ENCODE measurements at regions not wholly inside any gene's neighbourhood (a gene's known extent, or its start where the extent isn't known, plus 50 kb on each side); places are given as distances from the start of the nearest gene placed in this dataset.

GRCh38 chr12:58607805-58608204, 312.5 kb downstream of the LRIG3 start:
- no peaks in the 10 kb centered on the region for H3K36me3 ChIP-seq (ENCODE audit: insufficient read depth, low read length)
- H2AFZ ChIP-seq (ENCODE audit: low read length): no peak overlapping the region
- H4K20me1 ChIP-seq (ENCODE audit: insufficient read depth, low read length): no peaks in the 10 kb centered on the region
- no peaks in the 10 kb centered on the region for H3K79me2 ChIP-seq (ENCODE audit: insufficient read depth, low read length)
- no peak overlapping the region for H3K9ac ChIP-seq (ENCODE audit: low read length)
- no peak overlapping the region for H3K27ac ChIP-seq (ENCODE audit: low read depth, low read length, poor library complexity, severe bottlenecking)
- H3F3A ChIP-seq (ENCODE audit: insufficient read depth, low read length): no peaks in the 10 kb centered on the region
- no peaks in the 10 kb centered on the region for H3K9me2 ChIP-seq (ENCODE audit: low read depth, low read length)
- TF ChIP-seq CTCF (IDR thresholded peaks at IDR 0.05; ENCODE audit: low read length) (no peak), EZH2 (IDR thresholded peaks at IDR 0.05; ENCODE audit: borderline replicate concordance, low read length) (no peak)
- no peak overlapping the region for H3K4me3 ChIP-seq (ENCODE audit: low read depth, low read length, poor library complexity, severe bottlenecking)
- no peaks in the 10 kb centered on the region for H3K4me1 ChIP-seq (ENCODE audit: insufficient read depth, low read length, severe bottlenecking)
- H3K9me3 ChIP-seq (ENCODE audit: low read length): no peaks in the 10 kb centered on the region
- H3K27me3 ChIP-seq (ENCODE audit: insufficient read depth, low read length): no peaks in the 10 kb centered on the region; the same call in 1 of the 2 replicates
- no peak overlapping the region for H3K4me2 ChIP-seq (ENCODE audit: low read length)

GRCh38 chr12:58608711-58609110, 311.6 kb downstream of the LRIG3 start:
- Histone ChIP-seq H3F3A (ENCODE audit: insufficient read depth, low read length) (no peaks in the 10 kb centered on the region), H3K9me2 (ENCODE audit: low read depth, low read length) (no peaks in the 10 kb centered on the region), H4K20me1 (ENCODE audit: insufficient read depth, low read length) (no peaks in the 10 kb centered on the region), H3K4me1 (ENCODE audit: insufficient read depth, low read length, severe bottlenecking) (no peaks in the 10 kb centered on the region), H3K36me3 (ENCODE audit: insufficient read depth, low read length) (no peaks in the 10 kb centered on the region), H3K27ac (ENCODE audit: low read depth, low read length, poor library complexity, severe bottlenecking) (no peak overlapping the region), H3K4me2 (ENCODE audit: low read length) (no peak overlapping the region), H3K79me2 (ENCODE audit: insufficient read depth, low read length) (no peaks in the 10 kb centered on the region), H2AFZ (ENCODE audit: low read length) (no peak overlapping the region), H3K9ac (ENCODE audit: low read length) (no peak overlapping the region), H3K27me3 (ENCODE audit: insufficient read depth, low read length) (no peaks in the 10 kb centered on the region; the same call in 1 of the 2 replicates), H3K4me3 (ENCODE audit: low read depth, low read length, poor library complexity, severe bottlenecking) (no peak overlapping the region), H3K9me3 (ENCODE audit: low read length) (no peaks in the 10 kb centered on the region)
- no peak for TF ChIP-seq EZH2 (IDR thresholded peaks at IDR 0.05; ENCODE audit: borderline replicate concordance, low read length)
- TF ChIP-seq CTCF (IDR thresholded peaks at IDR 0.05; ENCODE audit: low read length): no peak

- no peaks in the 10 kb centered on the region for H3K36me3 ChIP-seq (ENCODE audit: insufficient read depth, low read length)
- no peaks in the 10 kb centered on the region for H3K9me3 ChIP-seq (ENCODE audit: low read length)
- no peak overlapping the region for H3K4me2 ChIP-seq (ENCODE audit: low read length)
- H3F3A ChIP-seq (ENCODE audit: insufficient read depth, low read length): no peaks in the 10 kb centered on the region
- H3K4me1 ChIP-seq (ENCODE audit: insufficient read depth, low read length, severe bottlenecking): no peaks in the 10 kb centered on the region
- no peak overlapping the region for H3K9ac ChIP-seq (ENCODE audit: low read length)
- TF ChIP-seq EZH2 (IDR thresholded peaks at IDR 0.05; ENCODE audit: borderline replicate concordance, low read length) (no peak), CTCF (IDR thresholded peaks at IDR 0.05; ENCODE audit: low read length) (no peak)
- H3K27ac ChIP-seq (ENCODE audit: low read depth, low read length, poor library complexity, severe bottlenecking): no peak overlapping the region
- no peaks in the 10 kb centered on the region; the same call in 1 of the 2 replicates for H3K27me3 ChIP-seq (ENCODE audit: insufficient read depth, low read length)
- H4K20me1 ChIP-seq (ENCODE audit: insufficient read depth, low read length): no peaks in the 10 kb centered on the region
- no peaks in the 10 kb centered on the region for H3K9me2 ChIP-seq (ENCODE audit: low read depth, low read length)
- no peaks in the 10 kb centered on the region for H3K79me2 ChIP-seq (ENCODE audit: insufficient read depth, low read length)
- no peak overlapping the region for H3K4me3 ChIP-seq (ENCODE audit: low read depth, low read length, poor library complexity, severe bottlenecking)
- no peak overlapping the region for H2AFZ ChIP-seq (ENCODE audit: low read length)
Observed at GRCh38 chr12:58615047-58615446, 305.3 kb downstream of the LRIG3 start.
